CD4-positive, alpha-beta T cell (primary cell): ENCODE measurements at regions not wholly inside any gene's neighbourhood (a gene's known extent, or its start where the extent isn't known, plus 50 kb on each side); places are given as distances from the start of the nearest gene placed in this dataset.

Experiments used
- ATAC-seq: fragments of 200-7000 bp; cut with Tn5 transposase; one replicate; pipeline ENCODE4 v1.10.0; 2022; ENCODE audit warnings: mild to moderate bottlenecking; ENCODE audit not compliant: poor library complexity
- CTCF ChIA-PET: fragments of 350-600 bp; sonication (Branson Sonifier 250); formaldehyde crosslinking; loops from one replicate; lab custom pipeline; 2021; ENCODE audit warnings: antibody characterized with exemption, inconsistent platforms; lab: Charles Lee
- POLR2A ChIA-PET: fragments of 350-600 bp; sonication (Branson Sonifier 250); formaldehyde crosslinking; loops from one replicate; lab custom pipeline; 2021; ENCODE audit warnings: antibody characterized with exemption, inconsistent platforms; lab: Charles Lee
- DNase-seq, 14 experiments: peaks; one replicate each; pipeline ENCODE4 v3.0.0-alpha.2; 2013 to 2020; ENCODE audit warnings: mixed read lengths in 2 of 14
- H3K27ac ChIP-seq, 2 donors: one replicate each; pipeline versions ENCODE4 v1.5.1 to v1.7.0; 2013; ENCODE audit warnings: low read length in 2 of 2, low read depth in 1 of 2, mild to moderate bottlenecking in 1 of 2
- H3K27me3 ChIP-seq, 2 experiments: 1 replicate in 1 of 2; 2 replicates in 1 of 2; pipeline versions ENCODE4 v1.6.1 to v1.7.0; 2013; ENCODE audit warnings: low read length in 2 of 2, control low read depth in 1 of 2, mild to moderate bottlenecking in 1 of 2, moderate library complexity in 1 of 2; ENCODE audit not compliant: insufficient read depth in 2 of 2, control insufficient read depth in 1 of 2
- H3K36me3 ChIP-seq: one replicate; pipeline ENCODE4 v1.6.1; 2013; ENCODE audit warnings: low read length, control low read depth; ENCODE audit not compliant: insufficient read depth
- H3K4me1 ChIP-seq: one replicate; pipeline ENCODE4 v1.6.1; 2013; ENCODE audit warnings: low read length, control low read depth; ENCODE audit not compliant: insufficient read depth
- H3K4me3 ChIP-seq: one replicate; pipeline ENCODE4 v1.5.1; 2013; ENCODE audit warnings: mild to moderate bottlenecking, low read length, moderate library complexity
- H3K9me3 ChIP-seq, 2 experiments: 1 replicate in 1 of 2; 2 replicates in 1 of 2; pipeline versions ENCODE4 v1.6.1 to v1.7.0; 2013; ENCODE audit warnings: low read length in 2 of 2, mild to moderate bottlenecking in 2 of 2, control low read depth in 1 of 2, moderate library complexity in 1 of 2; ENCODE audit not compliant: control insufficient read depth in 1 of 2, insufficient read depth in 1 of 2
- H3K27ac Mint-ChIP-seq: one replicate; pipeline ENCODE4 v1.8.0; 2020; ENCODE audit warnings: mixed read lengths
- H3K27me3 Mint-ChIP-seq: one replicate; pipeline ENCODE4 v1.8.0; 2021; ENCODE audit warnings: mixed read lengths
- H3K36me3 Mint-ChIP-seq: one replicate; pipeline ENCODE4 v1.8.0; 2021; ENCODE audit warnings: low read depth, mixed read lengths
- H3K4me1 Mint-ChIP-seq: one replicate; pipeline ENCODE4 v1.8.0; 2021; ENCODE audit warnings: low read depth, mixed read lengths
- H3K4me3 Mint-ChIP-seq: one replicate; pipeline ENCODE4 v1.8.0; 2020; ENCODE audit warnings: mild to moderate bottlenecking, mixed read lengths
- H3K9me3 Mint-ChIP-seq: one replicate; pipeline ENCODE4 v1.8.0; 2020; ENCODE audit warnings: mixed read lengths
- CTCF ChIP-seq: fragments of 200-600 bp; IDR thresholded peaks from one replicate; pipeline ENCODE4 v1.8.0; 2022; ENCODE audit warnings: antibody characterized with exemption, mild to moderate bottlenecking
- intact Hi-C, 2 experiments: fragments of 100-400 bp; cut with DNase I in 1 of 2; cut with micrococcal nuclease in 1 of 2; formaldehyde crosslinking; loops; one replicate each; pipeline versions ENCODE4 v1.15.1 to v1.9.0; 2023 to 2025; cut with DNase I, micrococcal nuclease

- peaks cover 4% of the 10 kb centered on the region for H3K9me3 Mint-ChIP-seq
- no peaks in the 10 kb centered on the region for H3K36me3 Mint-ChIP-seq
- no peak for DNase-seq
- H3K27me3 ChIP-seq = no peaks in the 10 kb centered on the region
- no peaks in the 10 kb centered on the region for H3K4me1 Mint-ChIP-seq
- ChIA-PET POLR2A (no interaction called here), CTCF (no interaction called here)
- intact Hi-C loops = no loop called here
- H3K27ac Mint-ChIP-seq = no peak overlapping the region
- no peak overlapping the region for H3K27ac ChIP-seq
- H3K4me3 ChIP-seq = no peak overlapping the region
- H3K27me3 Mint-ChIP-seq = no peaks in the 10 kb centered on the region
- H3K4me3 Mint-ChIP-seq = no peak overlapping the region
- H3K36me3 ChIP-seq = no peaks in the 10 kb centered on the region
- no peaks in the 10 kb centered on the region for H3K4me1 ChIP-seq
- no peak for ATAC-seq
- TF ChIP-seq CTCF = no peak
- H3K9me3 ChIP-seq = peaks cover 0 to 8% of the 10 kb centered on the region in 2 experiments
Measured at GRCh38 chr9:82168585-82168984, 180.0 kb downstream of the SPATA31D1 start.

GRCh38 chr9:82170866-82171265 lies 182.3 kb downstream of the SPATA31D1 start:
- POLR2A ChIA-PET = no interaction called here
- no peak for ATAC-seq
- CTCF ChIA-PET = no interaction called here

GRCh38 chr9:82171271-82171670 lies 182.7 kb downstream of the SPATA31D1 start:
- no peak for DNase-seq
- Histone ChIP-seq H3K36me3 (no peaks in the 10 kb centered on the region), H3K4me3 (no peak overlapping the region), H3K27ac (no peak overlapping the region), H3K4me1 (no peaks in the 10 kb centered on the region), H3K27me3 (no peaks in the 10 kb centered on the region), H3K9me3 (peaks cover 0 to 12% of the 10 kb centered on the region in 2 experiments)
- no peak overlapping the region for H3K4me3 Mint-ChIP-seq
- CTCF ChIA-PET = no interaction called here
- no peaks in the 10 kb centered on the region for H3K4me1 Mint-ChIP-seq
- TF ChIP-seq CTCF = no peak
- no peaks in the 10 kb centered on the region for H3K36me3 Mint-ChIP-seq
- no peaks in the 10 kb centered on the region for H3K27me3 Mint-ChIP-seq
- intact Hi-C loops = no loop called here
- no peak for ATAC-seq
- H3K9me3 Mint-ChIP-seq = peaks cover 5% of the 10 kb centered on the region
- H3K27ac Mint-ChIP-seq = no peak overlapping the region
- POLR2A ChIA-PET = no interaction called here

More at GRCh38 chr9:82170866-82171265, 182.3 kb downstream of the SPATA31D1 start:
- no peak overlapping the region for H3K27ac ChIP-seq
- H3K4me3 ChIP-seq = no peak overlapping the region
- no peaks in the 10 kb centered on the region for H3K4me1 ChIP-seq
- no peak overlapping the region for H3K27ac Mint-ChIP-seq
- no peaks in the 10 kb centered on the region for H3K36me3 ChIP-seq
- H3K9me3 Mint-ChIP-seq = peaks cover 6% of the 10 kb centered on the region
- H3K27me3 ChIP-seq = no peaks in the 10 kb centered on the region
- no peak for DNase-seq
- intact Hi-C loops = no loop called here
- no peak for TF ChIP-seq CTCF
- H3K4me1 Mint-ChIP-seq = no peaks in the 10 kb centered on the region
- no peaks in the 10 kb centered on the region for H3K27me3 Mint-ChIP-seq
- H3K4me3 Mint-ChIP-seq = no peak overlapping the region
- H3K36me3 Mint-ChIP-seq = no peaks in the 10 kb centered on the region
- peaks cover 0 to 12% of the 10 kb centered on the region in 2 experiments for H3K9me3 ChIP-seq
